AG04450 (cell line): ENCODE measurements at regions not wholly inside any gene's neighbourhood (a gene's known extent, or its start where the extent isn't known, plus 50 kb on each side); places are given as distances from the start of the nearest gene placed in this dataset.
"Not testable (repeated sequence)": the region's sequence is repeated elsewhere in the genome, so short reads cannot be mapped to it uniquely, and the experiment has no call there.

ENCODE experiments used
- CTCF ChIA-PET: fragments of 300-600, 350-600 bp; formaldehyde crosslinking; extraction: SDS; loops from one replicate; lab custom pipeline; 2022; ENCODE audit warnings: antibody characterized with exemption, inconsistent platforms; lab: Charles Lee
- POLR2A ChIA-PET: fragments of 350-600 bp; formaldehyde crosslinking; extraction: SDS; loops from one replicate; lab custom pipeline; 2021; ENCODE audit warnings: antibody characterized with exemption, inconsistent platforms; lab: Yijun Ruan, JAX
- DNase-seq: peaks from one replicate; pipeline ENCODE4 v3.0.0-alpha.2; 2011; ENCODE audit warnings: low read depth, low spot score
- H3K27ac ChIP-seq: one replicate; pipeline ENCODE4 v1.5.1; 2012; ENCODE audit warnings: low read depth, low read length, control low read depth
- H3K27me3 ChIP-seq: one replicate; pipeline ENCODE4 v1.6.0; 2012; ENCODE audit warnings: low read length; ENCODE audit not compliant: control insufficient read depth, insufficient read depth
- H3K4me3 ChIP-seq: 2 replicates; pipeline ENCODE4 v1.5.1; 2011; ENCODE audit warnings: mild to moderate bottlenecking, low read depth, low read length, control low read depth
- H3K9me3 ChIP-seq: 2 replicates; pipeline ENCODE4 v1.5.1; 2012; ENCODE audit warnings: low read length; ENCODE audit not compliant: control insufficient read depth, insufficient read depth
- CTCF ChIP-seq: IDR thresholded peaks from 2 replicates; pipeline ENCODE4 v1.5.1; 2011; ENCODE audit warnings: low read depth, low read length, control low read depth, inconsistent platforms

- no peak for DNase-seq
- no peak overlapping the region for H3K4me3 ChIP-seq
- no peaks in the 10 kb centered on the region for H3K9me3 ChIP-seq
- TF ChIP-seq CTCF = no peak
- ChIA-PET CTCF (no interaction called here), POLR2A (no interaction called here)
- no peak overlapping the region for H3K27ac ChIP-seq
- no peaks in the 10 kb centered on the region for H3K27me3 ChIP-seq
These were observed 233.3 kb downstream of the USP46 start for GRCh38 chr4:52425751-52426326.

- DNase-seq = no peak
- POLR2A ChIA-PET = no interaction called here
- no peak for TF ChIP-seq CTCF
- H3K27me3 ChIP-seq = no peaks in the 10 kb centered on the region
- H3K9me3 ChIP-seq = no peaks in the 10 kb centered on the region
- H3K4me3 ChIP-seq = no peak overlapping the region
- CTCF ChIA-PET = no interaction called here
- H3K27ac ChIP-seq = no peak overlapping the region
These were observed 227.7 kb downstream of the USP46 start for GRCh38 chr4:52431410-52431809.

- CTCF ChIA-PET = no interaction called here
These were observed 227.2 kb downstream of the USP46 start for GRCh38 chr4:52431869-52432268.

GRCh38 chr4:52442524-52442923 is 216.6 kb downstream of the USP46 start:
- CTCF ChIA-PET, H3K27me3 ChIP-seq, H3K4me3 ChIP-seq: not testable (repeated sequence)

More at GRCh38 chr4:52431869-52432268, 227.2 kb downstream of the USP46 start:
- POLR2A ChIA-PET = no interaction called here
- Histone ChIP-seq H3K27ac (no peak overlapping the region), H3K4me3 (no peak overlapping the region), H3K9me3 (no peaks in the 10 kb centered on the region), H3K27me3 (no peaks in the 10 kb centered on the region)
- DNase-seq = no peak
- no peak for TF ChIP-seq CTCF

GRCh38 chr4:52472444-52472843 is 186.7 kb downstream of the USP46 start:
- no peak for TF ChIP-seq CTCF
- Histone ChIP-seq H3K9me3 (no peaks in the 10 kb centered on the region), H3K27ac (no peak overlapping the region), H3K4me3 (no peak overlapping the region), H3K27me3 (no peaks in the 10 kb centered on the region)
- DNase-seq = no peak
- ChIA-PET CTCF (interaction anchor here (1.2 kb wide), 1 partner anchor 97 kb away, joined by 4 read pairs; no protein-coding TSS in a partner anchor), POLR2A (no interaction called here)

More at GRCh38 chr4:52442524-52442923, 216.6 kb downstream of the USP46 start:
- DNase-seq, POLR2A ChIA-PET, H3K9me3 ChIP-seq, H3K27ac ChIP-seq: not testable (repeated sequence)
